IgD-negative memory B cell (primary cell): ENCODE measurements at regions not wholly inside any gene's neighbourhood (a gene's known extent, or its start where the extent isn't known, plus 50 kb on each side); places are given as distances from the start of the nearest gene placed in this dataset.

Experiments
- H3K27ac Mint-ChIP-seq, 3 donors: one replicate each; pipeline ENCODE4 v1.8.0; 2020 to 2022; ENCODE audit warnings: mild to moderate bottlenecking in 3 of 3, mixed read lengths in 3 of 3, moderate library complexity in 1 of 3
- H3K27me3 Mint-ChIP-seq: one replicate; pipeline ENCODE4 v1.8.0; 2021; ENCODE audit warnings: mixed read lengths
- H3K36me3 Mint-ChIP-seq: one replicate; pipeline ENCODE4 v1.8.0; 2020; ENCODE audit warnings: mild to moderate bottlenecking, mixed read lengths
- H3K4me1 Mint-ChIP-seq, 3 donors: one replicate each; pipeline ENCODE4 v1.8.0; 2020 to 2022; ENCODE audit warnings: mixed read lengths in 3 of 3, mild to moderate bottlenecking in 1 of 3
- H3K4me3 Mint-ChIP-seq, 4 donors: one replicate each; pipeline ENCODE4 v1.8.0; 2020 to 2022; ENCODE audit warnings: mild to moderate bottlenecking in 4 of 4, mixed read lengths in 4 of 4, moderate library complexity in 3 of 4
- H3K9me3 Mint-ChIP-seq, 3 donors: one replicate each; pipeline ENCODE4 v1.8.0; 2020 to 2021; ENCODE audit warnings: mixed read lengths in 3 of 3, mild to moderate bottlenecking in 1 of 3

DNA sequence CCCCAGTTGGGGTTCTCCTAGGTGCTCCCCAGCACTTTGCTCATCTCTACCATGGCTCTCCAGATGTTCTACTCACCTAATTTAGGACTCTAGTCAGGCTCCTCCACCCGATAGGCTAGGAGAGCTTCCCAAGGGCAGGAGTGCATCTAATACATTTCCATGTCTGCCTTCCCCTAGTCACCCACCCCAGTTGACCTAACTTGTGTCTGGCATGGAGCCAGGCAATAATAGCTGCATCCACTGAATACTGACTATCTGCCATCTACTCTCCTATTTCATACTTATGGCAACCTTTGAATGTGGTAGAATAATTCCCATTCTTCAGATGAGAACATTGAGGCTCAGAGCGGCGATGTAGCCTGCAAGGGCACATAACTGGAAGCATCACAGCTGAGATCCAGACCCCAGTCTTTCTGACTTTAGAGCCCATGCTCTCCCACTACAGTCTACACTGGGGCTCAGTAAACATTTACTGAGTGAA, 71.8 kb upstream of the YWHAQ start:
- Mint-ChIP-seq H3K4me3 (no peak overlapping the region), H3K36me3 (no peaks in the 10 kb centered on the region), H3K27me3 (peaks cover 6% of the 10 kb centered on the region), H3K9me3 (peaks cover 0 to 4% (median 2%) of the 10 kb centered on the region in 3 donors), H3K4me1 (peaks cover 0 to 9% (median 8%) of the 10 kb centered on the region in 3 donors), H3K27ac (peak overlapping the region in 1 of 3 donors; percentile 50)

DNA sequence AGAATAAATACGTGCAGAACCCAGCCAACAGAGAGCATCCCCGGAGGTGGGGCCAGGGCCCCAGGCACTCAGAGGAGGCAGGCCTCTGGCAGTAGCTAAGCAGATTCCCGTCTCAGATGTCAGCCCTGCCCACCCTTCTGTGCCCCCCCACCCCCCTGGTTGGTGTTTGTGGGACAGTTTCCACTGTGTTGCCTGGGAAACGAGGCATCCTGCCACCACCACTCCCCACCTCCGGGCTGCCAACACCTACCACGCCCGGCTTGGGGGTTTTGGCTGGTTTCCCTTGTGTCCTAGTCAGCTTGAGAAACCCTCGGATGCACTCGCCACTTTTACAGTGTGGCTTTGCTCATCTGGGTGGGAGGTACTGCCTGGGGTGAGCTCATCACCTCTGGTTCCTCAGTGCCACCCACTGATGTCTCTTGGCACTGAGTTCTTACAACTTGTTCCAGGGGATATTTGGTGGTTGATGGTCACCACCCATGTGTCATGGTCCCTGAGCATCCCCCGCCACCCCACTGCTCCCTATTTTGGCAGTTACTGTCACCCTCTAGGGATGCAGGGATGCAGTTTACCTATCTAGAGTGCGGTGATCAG, 72.4 kb upstream of the YWHAQ start:
- peaks cover 6% of the 10 kb centered on the region for H3K27me3 Mint-ChIP-seq
- H3K4me1 Mint-ChIP-seq, result peaks cover 0 to 6% (median 5%) of the 10 kb centered on the region in 3 donors
- H3K27ac Mint-ChIP-seq, result no peak overlapping the region
- no peaks in the 10 kb centered on the region for H3K36me3 Mint-ChIP-seq
- H3K9me3 Mint-ChIP-seq, result peaks cover 0 to 4% (median 2%) of the 10 kb centered on the region in 3 donors
- H3K4me3 Mint-ChIP-seq, result no peak overlapping the region

DNA sequence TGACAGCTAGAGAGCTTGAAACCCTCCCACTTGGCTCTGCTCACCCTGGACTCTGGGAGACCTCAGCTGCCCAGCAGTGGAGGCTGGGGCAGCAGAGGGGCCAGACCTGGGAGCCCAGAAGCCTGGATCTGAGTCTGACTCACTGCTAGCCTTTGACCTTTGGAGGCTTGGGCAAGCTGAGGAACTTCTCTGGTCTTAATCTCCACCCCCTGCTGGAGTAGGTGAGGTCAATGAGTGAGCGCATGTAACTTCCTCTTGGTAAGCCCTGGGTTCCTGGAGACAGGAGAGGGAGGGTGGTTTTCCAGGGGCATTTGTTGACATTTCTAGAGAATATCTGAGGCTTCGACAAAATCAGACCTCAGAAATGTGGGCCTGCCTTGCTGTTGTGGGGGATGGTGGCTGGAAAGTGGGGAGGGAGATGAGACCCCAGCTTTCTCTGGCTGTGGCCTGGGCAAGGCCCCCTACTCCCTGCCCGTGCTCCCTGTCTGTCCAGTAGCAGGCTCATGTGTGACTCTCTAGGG, 73.0 kb upstream of the YWHAQ start:
- Mint-ChIP-seq H3K36me3 (no peaks in the 10 kb centered on the region), H3K9me3 (peaks cover 0 to 4% (median 2%) of the 10 kb centered on the region in 3 donors), H3K4me3 (no peak overlapping the region), H3K27me3 (peaks cover 6% of the 10 kb centered on the region), H3K4me1 (peaks cover 0 to 6% (median 4%) of the 10 kb centered on the region in 3 donors), H3K27ac (no peak overlapping the region)

DNA sequence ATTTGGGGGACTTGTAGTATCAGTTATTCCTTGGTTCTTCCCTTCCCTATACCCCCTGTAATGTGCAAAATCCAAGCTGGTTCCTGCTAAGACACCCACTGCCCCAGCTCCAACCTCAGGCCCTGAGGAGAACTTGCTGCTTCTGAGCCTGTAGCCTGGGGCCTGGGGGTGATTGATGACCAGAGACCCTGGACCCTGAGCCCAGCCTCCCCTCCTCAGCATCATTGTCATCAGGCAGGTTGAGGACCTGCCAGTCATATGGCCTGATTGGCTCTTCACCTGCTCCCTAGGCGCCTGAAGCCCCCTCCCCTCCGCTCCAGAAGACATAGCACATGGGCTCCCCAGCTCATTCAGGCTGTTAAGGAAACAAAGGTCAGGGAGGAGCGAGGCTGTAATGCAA, 73.8 kb upstream of the YWHAQ start:
- H3K36me3 Mint-ChIP-seq, result no peaks in the 10 kb centered on the region
- peaks cover 0 to 6% (median 6%) of the 10 kb centered on the region in 3 donors for H3K4me1 Mint-ChIP-seq
- no peak overlapping the region for H3K27ac Mint-ChIP-seq
- H3K27me3 Mint-ChIP-seq, result peaks cover 6% of the 10 kb centered on the region
- no peak overlapping the region for H3K4me3 Mint-ChIP-seq
- peaks cover 0 to 4% (median 0%) of the 10 kb centered on the region in 3 donors for H3K9me3 Mint-ChIP-seq

DNA sequence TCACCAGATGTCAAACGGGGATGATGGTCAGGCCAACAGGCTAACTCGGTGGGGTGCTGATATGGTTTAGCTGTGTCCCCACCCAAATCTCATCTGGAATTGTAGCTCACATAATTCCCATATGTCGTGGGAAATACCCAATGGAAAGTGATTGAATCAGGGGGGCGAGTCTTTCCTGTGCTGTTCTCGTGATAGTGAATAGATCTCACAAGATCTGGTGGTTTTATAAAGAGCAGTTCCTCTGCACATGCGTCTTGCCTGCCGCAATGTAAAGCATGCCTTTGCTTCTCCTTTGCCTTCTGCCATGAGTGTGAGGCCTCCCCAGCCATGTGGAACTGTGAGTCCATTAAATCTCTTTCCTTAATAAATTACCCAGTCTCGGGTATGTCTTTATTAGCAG, 74.4 kb upstream of the YWHAQ start:
- Mint-ChIP-seq H3K9me3 (peaks cover 0 to 4% (median 0%) of the 10 kb centered on the region in 3 donors), H3K36me3 (no peaks in the 10 kb centered on the region), H3K4me3 (no peak overlapping the region), H3K4me1 (peaks cover 0 to 6% (median 5%) of the 10 kb centered on the region in 3 donors), H3K27me3 (peaks cover 6% of the 10 kb centered on the region), H3K27ac (no peak overlapping the region)

DNA sequence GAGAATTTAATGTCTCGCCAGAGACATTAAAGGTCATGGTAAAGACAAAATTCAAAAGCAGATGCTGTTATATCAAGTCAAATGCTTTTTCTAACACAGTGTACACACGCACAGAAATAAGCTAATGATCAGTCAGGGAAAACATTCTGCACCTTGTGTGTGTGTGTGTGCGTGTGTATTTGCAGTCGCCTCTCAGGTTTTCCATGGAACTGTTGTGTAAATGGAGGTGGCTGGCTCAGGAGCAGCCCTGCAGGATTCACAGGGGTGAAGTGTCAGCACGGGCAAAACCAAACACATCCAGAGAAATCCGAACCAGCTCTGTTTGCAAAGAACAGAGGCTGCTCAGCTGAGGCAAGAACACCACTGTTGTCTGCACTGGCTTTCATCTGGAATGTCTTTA, 76.2 kb upstream of the YWHAQ start:
- no peak overlapping the region for H3K27ac Mint-ChIP-seq
- no peaks in the 10 kb centered on the region for H3K36me3 Mint-ChIP-seq
- no peak overlapping the region for H3K4me3 Mint-ChIP-seq
- H3K4me1 Mint-ChIP-seq, result peaks cover 0 to 7% (median 7%) of the 10 kb centered on the region in 3 donors
- peaks cover 11% of the 10 kb centered on the region for H3K27me3 Mint-ChIP-seq
- H3K9me3 Mint-ChIP-seq, result peaks cover 0 to 4% (median 0%) of the 10 kb centered on the region in 3 donors

DNA sequence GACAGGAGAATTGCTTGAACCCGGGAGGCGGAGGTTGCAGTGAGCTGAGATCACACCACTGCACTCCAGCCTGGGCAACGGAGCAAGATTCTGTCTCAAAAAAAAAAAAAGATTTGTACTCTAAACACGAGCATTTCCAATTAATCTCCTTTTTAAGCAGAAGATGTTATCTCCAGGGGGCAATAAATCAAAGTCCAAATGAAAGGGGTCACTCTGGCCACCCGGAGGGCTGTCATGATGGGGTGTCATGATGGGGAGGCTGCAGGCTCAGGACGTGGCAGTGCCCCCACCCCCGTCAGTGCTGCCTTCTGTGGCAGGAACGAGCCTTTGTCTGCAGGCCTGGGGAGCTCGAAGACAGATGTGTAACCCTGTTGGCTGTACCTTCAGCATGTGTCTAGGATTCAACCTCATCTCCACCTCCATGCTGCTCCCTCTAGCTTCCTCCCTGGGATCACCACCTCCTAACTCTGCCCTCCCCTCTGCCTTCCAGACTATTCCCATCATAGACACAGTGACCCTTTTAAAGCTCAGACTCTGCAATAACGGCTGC, 76.9 kb upstream of the YWHAQ start:
- H3K9me3 Mint-ChIP-seq, result no peaks in the 10 kb centered on the region
- no peaks in the 10 kb centered on the region for H3K36me3 Mint-ChIP-seq
- no peak overlapping the region for H3K27ac Mint-ChIP-seq
- H3K4me3 Mint-ChIP-seq, result no peak overlapping the region
- peaks cover 0 to 10% (median 7%) of the 10 kb centered on the region in 3 donors for H3K4me1 Mint-ChIP-seq
- peaks cover 12% of the 10 kb centered on the region for H3K27me3 Mint-ChIP-seq

DNA sequence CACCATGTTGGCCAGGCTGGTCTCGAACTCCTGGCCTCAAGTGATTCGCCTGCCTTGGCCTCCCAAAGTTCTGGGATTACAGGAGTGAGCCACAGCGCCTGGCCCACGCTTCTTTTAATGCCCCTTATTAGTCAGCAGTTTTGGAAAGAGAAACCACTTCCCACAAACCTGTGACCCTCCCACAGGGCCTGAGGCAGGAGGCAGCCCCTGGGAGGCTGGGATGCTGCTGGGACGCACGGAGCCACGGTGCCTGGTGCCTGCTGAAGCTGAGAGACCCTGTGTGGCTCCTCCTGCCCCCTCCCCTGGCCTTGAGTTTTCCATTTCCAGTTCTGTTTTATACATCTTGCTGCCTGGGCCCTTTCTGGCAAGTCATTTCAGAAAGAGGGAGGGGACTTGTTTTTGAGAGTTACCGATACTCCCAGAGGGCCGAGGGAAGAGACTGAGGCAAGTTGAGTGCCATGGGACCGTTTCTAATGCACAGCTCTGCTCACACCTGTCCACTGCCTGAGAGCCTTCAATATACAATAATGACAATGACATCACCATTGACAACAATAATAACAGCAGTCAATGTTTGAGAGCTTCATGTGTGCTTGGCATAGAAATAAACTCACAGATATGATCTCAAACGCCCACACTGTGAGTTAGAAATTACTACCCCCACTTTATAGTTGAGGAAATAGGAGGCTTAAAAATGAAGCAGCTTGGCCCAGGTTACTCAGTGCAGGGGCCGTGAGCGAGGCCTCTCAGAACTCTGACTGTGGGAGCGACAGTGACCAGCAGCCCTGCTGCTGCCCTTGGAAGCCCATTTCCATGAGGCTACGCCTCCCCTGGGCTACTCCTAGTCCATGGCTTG, 78.1 kb upstream of the YWHAQ start:
- peak overlapping the region in 1 of 3 donors; percentile 78 for H3K27ac Mint-ChIP-seq
- no peak overlapping the region for H3K4me3 Mint-ChIP-seq
- no peaks in the 10 kb centered on the region for H3K36me3 Mint-ChIP-seq
- H3K9me3 Mint-ChIP-seq, result no peaks in the 10 kb centered on the region
- H3K4me1 Mint-ChIP-seq, result peaks cover 0 to 10% (median 5%) of the 10 kb centered on the region in 3 donors
- peaks cover 6% of the 10 kb centered on the region for H3K27me3 Mint-ChIP-seq

DNA sequence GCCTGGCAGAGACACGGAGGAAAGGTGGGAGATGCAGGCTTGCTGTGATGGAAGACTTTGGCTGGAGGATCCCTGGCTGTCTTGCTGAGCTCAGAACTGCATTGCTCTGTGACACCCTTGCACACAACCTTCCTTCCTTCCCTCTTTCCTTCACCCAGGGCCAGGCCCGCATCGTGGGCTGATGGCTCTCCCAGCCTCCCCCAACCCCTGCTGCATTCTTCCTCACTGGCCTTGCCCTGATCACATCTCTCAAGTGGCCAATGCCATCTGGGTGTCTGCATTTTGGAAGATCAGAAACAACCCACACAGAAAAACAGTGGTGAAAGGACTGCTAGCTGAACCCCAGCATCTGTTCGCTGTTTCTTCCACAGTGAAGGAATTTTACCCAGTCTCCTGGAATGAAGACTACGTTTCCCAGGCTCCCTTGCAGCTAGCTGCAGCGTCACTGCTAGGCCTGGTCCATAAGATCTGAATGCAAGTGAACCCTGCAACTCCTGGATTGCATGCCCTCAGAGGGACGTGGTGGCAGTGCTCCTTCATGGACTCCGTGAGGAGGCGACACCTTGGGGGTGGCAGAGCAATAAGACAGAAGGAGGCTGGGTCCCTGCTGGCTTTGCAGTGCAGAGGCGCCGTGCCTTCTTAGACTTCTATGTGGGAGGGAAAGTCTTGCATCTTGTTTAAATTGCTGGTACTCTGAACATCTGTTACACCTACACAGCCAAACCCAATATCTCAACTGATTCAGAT, 78.9 kb upstream of the YWHAQ start:
- no peaks in the 10 kb centered on the region for H3K36me3 Mint-ChIP-seq
- peak overlapping the region in 1 of 4 donors; percentile 2 for H3K4me3 Mint-ChIP-seq
- no peaks in the 10 kb centered on the region for H3K9me3 Mint-ChIP-seq
- peaks cover 6% of the 10 kb centered on the region for H3K27me3 Mint-ChIP-seq
- H3K27ac Mint-ChIP-seq, result no peak overlapping the region
- peaks cover 0 to 7% (median 5%) of the 10 kb centered on the region in 3 donors for H3K4me1 Mint-ChIP-seq

DNA sequence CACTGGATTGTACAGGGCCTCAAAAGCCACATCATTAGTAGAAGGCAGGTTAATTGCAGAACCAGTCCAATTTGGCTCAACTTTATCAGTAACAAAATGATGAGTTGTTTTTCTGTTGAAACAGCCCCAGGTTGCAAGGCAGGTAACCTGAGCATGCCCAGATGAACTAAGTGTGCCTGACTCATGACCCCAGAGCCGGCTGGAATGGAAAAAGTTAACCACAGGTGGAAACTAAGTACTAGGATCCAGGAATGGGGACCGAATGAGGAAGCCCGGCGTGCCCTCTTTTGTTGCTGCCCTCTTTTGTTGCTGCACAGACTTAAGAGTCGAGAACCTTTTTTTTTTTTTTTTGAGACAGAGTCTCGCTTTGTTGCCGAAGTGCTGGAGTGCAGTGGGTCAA, 79.5 kb upstream of the YWHAQ start:
- peaks cover 6% of the 10 kb centered on the region for H3K27me3 Mint-ChIP-seq
- H3K27ac Mint-ChIP-seq, result no peak overlapping the region
- H3K4me3 Mint-ChIP-seq, result no peak overlapping the region
- peaks cover 0 to 6% (median 5%) of the 10 kb centered on the region in 3 donors for H3K4me1 Mint-ChIP-seq
- H3K36me3 Mint-ChIP-seq, result no peaks in the 10 kb centered on the region
- no peaks in the 10 kb centered on the region for H3K9me3 Mint-ChIP-seq

DNA sequence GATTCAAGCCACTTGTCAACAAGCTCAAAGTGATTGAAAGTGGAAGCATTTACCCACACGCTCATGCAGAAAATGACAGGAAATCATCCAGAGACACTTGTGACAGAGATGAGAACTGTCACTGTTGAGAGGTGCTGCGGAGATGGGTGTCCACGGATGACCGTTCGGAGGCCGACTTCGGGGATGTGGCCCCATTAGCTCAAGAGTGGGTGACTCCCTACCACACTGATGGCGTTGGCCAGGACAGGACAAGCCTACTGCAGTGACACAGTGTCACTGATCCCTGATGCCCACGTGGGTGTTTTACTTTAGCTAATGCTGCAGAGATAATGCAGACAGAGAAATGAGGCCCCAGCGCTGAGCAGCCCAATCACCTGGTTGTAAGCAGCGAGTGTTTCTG, 81.5 kb upstream of the YWHAQ start:
- H3K4me1 Mint-ChIP-seq, result peaks cover 0 to 6% (median 5%) of the 10 kb centered on the region in 3 donors
- H3K27me3 Mint-ChIP-seq, result peaks cover 6% of the 10 kb centered on the region
- H3K27ac Mint-ChIP-seq, result peak overlapping the region in 1 of 3 donors; percentile 71
- H3K36me3 Mint-ChIP-seq, result no peaks in the 10 kb centered on the region
- peak overlapping the region in 1 of 4 donors; percentile 37 for H3K4me3 Mint-ChIP-seq
- H3K9me3 Mint-ChIP-seq, result no peaks in the 10 kb centered on the region

DNA sequence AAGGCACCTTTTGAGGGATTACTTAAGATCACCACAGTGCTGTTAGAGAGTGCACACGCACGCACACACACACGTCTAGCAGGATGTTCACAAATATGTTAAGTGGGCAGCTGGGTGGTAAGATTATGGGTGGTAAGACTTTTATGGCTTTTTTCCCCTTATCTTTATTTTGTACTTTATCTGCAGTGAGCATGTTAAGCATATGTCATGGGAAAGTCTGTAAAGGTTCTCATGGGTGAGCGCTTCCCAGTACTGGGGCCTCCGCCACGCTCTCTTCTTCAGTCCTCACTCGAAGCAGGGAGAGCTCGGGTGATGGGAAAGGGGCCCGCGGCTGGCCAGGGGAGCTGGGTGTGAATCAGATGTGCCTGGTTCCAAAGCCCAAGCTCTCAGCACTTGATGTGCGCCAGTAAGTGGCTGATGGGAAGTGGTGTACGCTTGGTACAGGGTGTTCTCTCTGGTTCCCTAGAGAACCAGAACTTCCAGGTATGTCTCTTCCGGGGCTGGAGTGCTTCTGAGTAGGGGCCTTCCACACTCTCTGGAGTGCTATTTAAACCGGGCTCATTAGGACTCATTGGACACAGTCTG, 83.9 kb upstream of the YWHAQ start:
- no peak overlapping the region for H3K27ac Mint-ChIP-seq
- H3K4me3 Mint-ChIP-seq, result no peak overlapping the region
- peaks cover 0 to 4% (median 3%) of the 10 kb centered on the region in 3 donors for H3K4me1 Mint-ChIP-seq
- H3K36me3 Mint-ChIP-seq, result no peaks in the 10 kb centered on the region
- no peaks in the 10 kb centered on the region for H3K9me3 Mint-ChIP-seq
- H3K27me3 Mint-ChIP-seq, result peaks cover 6% of the 10 kb centered on the region

DNA sequence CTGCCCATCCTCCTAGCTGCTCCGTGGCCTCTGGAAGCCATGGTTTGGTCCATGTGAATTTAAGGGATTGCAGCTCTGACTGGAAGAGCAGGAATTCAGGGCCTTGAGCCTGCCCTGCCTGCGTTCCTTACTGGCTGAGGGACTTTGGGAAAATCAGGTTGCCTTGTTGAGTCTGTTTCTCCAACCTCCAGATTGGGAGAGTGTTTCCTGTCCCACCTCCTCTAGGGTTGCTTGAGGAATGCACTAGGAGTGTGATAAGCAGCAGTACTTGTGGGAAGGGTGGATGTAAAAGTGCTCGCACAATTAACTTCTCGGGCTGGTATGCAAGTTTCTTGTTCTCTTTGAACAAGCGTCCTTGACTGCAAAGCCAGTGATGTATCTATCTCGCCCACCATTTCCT, 84.4 kb upstream of the YWHAQ start:
- Mint-ChIP-seq H3K9me3 (no peaks in the 10 kb centered on the region), H3K27ac (no peak overlapping the region), H3K4me3 (no peak overlapping the region), H3K36me3 (no peaks in the 10 kb centered on the region), H3K27me3 (peaks cover 6% of the 10 kb centered on the region), H3K4me1 (peaks cover 0 to 4% (median 3%) of the 10 kb centered on the region in 3 donors)

DNA sequence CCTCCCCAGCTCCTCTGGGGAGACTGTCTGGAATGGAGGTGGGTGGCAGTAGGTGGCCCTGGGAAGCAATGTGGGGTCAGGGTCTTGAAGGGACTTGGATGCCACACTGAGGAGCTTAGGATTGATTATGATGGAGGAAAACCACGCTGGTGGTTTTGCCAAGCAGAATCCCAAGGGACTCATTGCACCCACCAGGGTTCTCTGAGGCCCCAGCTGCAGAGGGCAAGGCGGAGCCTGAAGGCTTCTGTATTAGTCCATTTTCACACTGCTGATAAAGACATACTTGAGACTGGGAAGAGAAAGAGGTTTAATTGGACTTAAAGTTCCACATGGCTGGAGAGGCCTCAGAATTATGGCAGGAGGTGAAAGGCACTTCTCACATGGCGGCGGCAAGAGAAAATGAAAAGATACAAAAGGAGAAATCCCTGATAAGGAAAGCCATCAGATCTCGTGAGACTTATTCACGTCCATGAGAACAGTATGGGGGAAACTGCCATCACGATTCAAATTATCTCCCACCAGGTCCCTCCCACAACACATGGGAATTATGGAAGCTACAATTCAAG, 87.2 kb upstream of the YWHAQ start:
- Mint-ChIP-seq H3K4me1 (peaks cover 0 to 9% (median 0%) of the 10 kb centered on the region in 3 donors), H3K27ac (no peak overlapping the region), H3K27me3 (peaks cover 2% of the 10 kb centered on the region), H3K36me3 (no peaks in the 10 kb centered on the region), H3K4me3 (no peak overlapping the region), H3K9me3 (no peaks in the 10 kb centered on the region)
